Stimulated activated naive CD8-positive, alpha-beta T cell treated with anti-CD3 and anti-CD28 coated beads, Interleukin-15, Interleukin-2, amounts not matched to agents 100 ng/mL and 50 ng/mL, for 24 hours (primary cell): ENCODE measurements at regions not wholly inside any gene's neighbourhood (a gene's known extent, or its start where the extent isn't known, plus 50 kb on each side); places are given as distances from the start of the nearest gene placed in this dataset.

Experiments
- H3K27ac Mint-ChIP-seq: one replicate; pipeline ENCODE4 v1.8.0; 2021; ENCODE audit warnings: mild to moderate bottlenecking, mixed read lengths
- H3K27me3 Mint-ChIP-seq: one replicate; pipeline ENCODE4 v1.8.0; 2021; ENCODE audit warnings: mixed read lengths
- H3K36me3 Mint-ChIP-seq: one replicate; pipeline ENCODE4 v1.8.0; 2021; ENCODE audit warnings: low read depth, mixed read lengths
- H3K4me1 Mint-ChIP-seq: one replicate; pipeline ENCODE4 v1.8.0; 2021; ENCODE audit warnings: low read depth, mixed read lengths
- H3K4me3 Mint-ChIP-seq: one replicate; pipeline ENCODE4 v1.8.0; 2021; ENCODE audit warnings: mild to moderate bottlenecking, mixed read lengths
- H3K9me3 Mint-ChIP-seq: one replicate; pipeline ENCODE4 v1.8.0; 2021; ENCODE audit warnings: mixed read lengths

- Mint-ChIP-seq H3K36me3 (no peaks in the 10 kb centered on the region), H3K9me3 (peaks cover 3% of the 10 kb centered on the region), H3K4me1 (no peaks in the 10 kb centered on the region), H3K27me3 (no peaks in the 10 kb centered on the region), H3K27ac (no peak overlapping the region), H3K4me3 (no peak overlapping the region)
Measured at GRCh38 chr18:65021021-65021420, 729.8 kb upstream of the CDH7 start.

- Mint-ChIP-seq H3K4me3 (no peak overlapping the region), H3K4me1 (no peaks in the 10 kb centered on the region), H3K36me3 (no peaks in the 10 kb centered on the region), H3K27me3 (no peaks in the 10 kb centered on the region), H3K9me3 (peaks cover 12% of the 10 kb centered on the region), H3K27ac (no peak overlapping the region)
Measured at GRCh38 chr18:65018184-65018583, 732.6 kb upstream of the CDH7 start.

GRCh38 chr18:65017372-65017760 lies 733.4 kb upstream of the CDH7 start:
- no peaks in the 10 kb centered on the region for H3K4me1 Mint-ChIP-seq
- H3K4me3 Mint-ChIP-seq, result no peak overlapping the region
- no peak overlapping the region for H3K27ac Mint-ChIP-seq
- H3K27me3 Mint-ChIP-seq, result no peaks in the 10 kb centered on the region
- H3K36me3 Mint-ChIP-seq, result no peaks in the 10 kb centered on the region
- peaks cover 12% of the 10 kb centered on the region for H3K9me3 Mint-ChIP-seq

- Mint-ChIP-seq H3K27me3 (no peaks in the 10 kb centered on the region), H3K4me3 (no peak overlapping the region), H3K27ac (no peak overlapping the region), H3K9me3 (peaks cover 12% of the 10 kb centered on the region), H3K36me3 (no peaks in the 10 kb centered on the region), H3K4me1 (no peaks in the 10 kb centered on the region)
Measured at GRCh38 chr18:65016631-65017371, 734.0 kb upstream of the CDH7 start.

DNA sequence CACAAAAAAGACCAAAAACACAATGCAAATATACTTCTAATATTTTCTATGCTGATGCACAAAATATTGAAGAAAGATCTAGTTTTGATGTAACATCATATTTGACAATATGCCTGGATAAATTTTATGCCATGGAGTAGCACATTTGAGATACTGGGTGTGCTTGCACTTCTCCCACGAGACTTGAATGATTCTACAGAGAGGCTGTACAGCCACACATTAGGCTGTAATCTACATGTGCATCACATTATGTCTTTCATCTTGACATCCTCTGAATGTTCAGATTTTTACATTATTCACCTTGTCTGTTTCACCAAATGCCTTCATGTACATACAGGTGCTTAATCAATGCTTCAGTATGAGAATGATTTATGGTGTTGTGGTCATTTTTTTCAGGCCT lies 756.4 kb upstream of the CDH7 start:
- no peak overlapping the region for H3K27ac Mint-ChIP-seq
- no peaks in the 10 kb centered on the region for H3K4me1 Mint-ChIP-seq
- peaks cover 7% of the 10 kb centered on the region for H3K9me3 Mint-ChIP-seq
- H3K27me3 Mint-ChIP-seq, result no peaks in the 10 kb centered on the region
- H3K4me3 Mint-ChIP-seq, result no peak overlapping the region
- no peaks in the 10 kb centered on the region for H3K36me3 Mint-ChIP-seq

GRCh38 chr18:64993695-64994094 lies 757.1 kb upstream of the CDH7 start:
- peaks cover 11% of the 10 kb centered on the region for H3K9me3 Mint-ChIP-seq
- no peak overlapping the region for H3K27ac Mint-ChIP-seq
- H3K4me1 Mint-ChIP-seq, result no peaks in the 10 kb centered on the region
- H3K36me3 Mint-ChIP-seq, result no peaks in the 10 kb centered on the region
- H3K27me3 Mint-ChIP-seq, result no peaks in the 10 kb centered on the region
- no peak overlapping the region for H3K4me3 Mint-ChIP-seq

DNA sequence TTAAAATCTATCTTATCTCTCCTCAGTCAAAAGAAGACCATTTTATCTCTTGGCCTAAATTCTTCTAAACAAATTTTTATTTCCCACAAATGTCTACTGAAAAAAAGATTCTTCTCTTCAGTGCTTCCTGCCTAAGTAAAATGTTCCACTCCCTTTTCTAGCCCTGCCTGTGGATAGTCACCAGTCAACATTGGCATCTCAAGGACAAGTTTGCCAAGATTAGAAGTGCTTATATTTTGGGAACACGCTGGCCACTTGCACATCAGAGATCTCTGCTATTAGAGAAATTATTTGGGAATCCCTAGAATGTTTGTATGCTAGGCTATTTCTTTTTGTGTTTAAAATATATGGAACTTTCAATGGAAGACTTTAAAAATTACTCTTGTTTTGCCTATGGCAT lies 758.2 kb upstream of the CDH7 start:
- H3K9me3 Mint-ChIP-seq, result peaks cover 11% of the 10 kb centered on the region
- no peak overlapping the region for H3K27ac Mint-ChIP-seq
- H3K27me3 Mint-ChIP-seq, result no peaks in the 10 kb centered on the region
- no peaks in the 10 kb centered on the region for H3K36me3 Mint-ChIP-seq
- H3K4me1 Mint-ChIP-seq, result no peaks in the 10 kb centered on the region
- H3K4me3 Mint-ChIP-seq, result no peak overlapping the region

DNA sequence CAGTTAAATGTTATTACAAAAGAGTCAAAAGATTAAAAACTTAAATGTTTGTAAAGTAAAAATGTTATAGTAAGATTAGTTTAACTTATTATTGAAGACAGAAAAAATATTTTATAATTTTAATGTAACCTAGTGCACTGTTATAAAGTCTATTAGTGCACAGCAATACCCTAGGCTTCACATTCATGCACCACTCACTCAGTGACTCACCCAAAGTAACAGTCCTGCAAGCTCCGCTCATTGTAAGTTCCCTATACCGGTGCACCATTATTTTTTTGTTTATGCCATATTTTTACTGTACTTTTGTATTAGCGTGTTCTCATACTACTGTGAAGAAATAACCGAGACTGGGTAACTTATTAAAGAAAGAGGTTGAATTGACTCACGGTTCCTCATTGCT lies 759.7 kb upstream of the CDH7 start:
- Mint-ChIP-seq H3K27ac (no peak overlapping the region), H3K4me3 (no peak overlapping the region), H3K4me1 (no peaks in the 10 kb centered on the region), H3K36me3 (no peaks in the 10 kb centered on the region), H3K9me3 (peaks cover 11% of the 10 kb centered on the region), H3K27me3 (no peaks in the 10 kb centered on the region)

DNA sequence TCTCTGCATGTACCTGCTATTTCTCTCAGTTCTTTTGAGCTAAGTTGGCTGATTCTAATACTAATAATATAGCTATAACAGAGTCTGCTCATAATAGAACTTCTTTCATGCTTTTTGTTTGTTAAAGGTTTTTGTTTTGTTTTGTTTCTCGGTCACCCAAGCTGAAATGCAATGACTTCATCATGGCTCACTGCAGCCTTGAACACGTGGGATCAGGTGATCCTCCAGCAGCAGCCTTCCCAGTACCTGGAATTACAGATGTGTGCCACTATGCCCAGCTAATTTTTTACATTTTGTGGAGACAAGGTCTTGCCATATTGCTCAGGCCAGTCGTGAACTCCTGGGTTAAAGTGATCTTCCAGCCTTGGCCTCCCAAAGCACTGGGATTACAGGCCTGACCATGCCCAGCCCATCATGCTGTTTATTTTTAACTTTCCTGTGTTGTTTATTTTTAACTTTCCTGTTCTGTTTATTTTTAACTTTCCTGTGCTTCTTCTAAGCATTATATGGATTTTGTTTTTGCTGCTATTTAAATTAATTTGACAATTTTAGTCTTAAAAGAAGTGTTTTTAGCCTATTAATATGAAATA lies 763.8 kb upstream of the CDH7 start:
- Mint-ChIP-seq H3K36me3 (no peaks in the 10 kb centered on the region), H3K4me1 (no peaks in the 10 kb centered on the region), H3K27me3 (no peaks in the 10 kb centered on the region), H3K4me3 (no peak overlapping the region), H3K9me3 (peaks cover 7% of the 10 kb centered on the region), H3K27ac (no peak overlapping the region)

GRCh38 chr18:64983497-64984238 lies 767.1 kb upstream of the CDH7 start:
- H3K4me1 Mint-ChIP-seq, result no peaks in the 10 kb centered on the region
- H3K27ac Mint-ChIP-seq, result no peak overlapping the region
- peaks cover 2% of the 10 kb centered on the region for H3K9me3 Mint-ChIP-seq
- no peak overlapping the region for H3K4me3 Mint-ChIP-seq
- H3K36me3 Mint-ChIP-seq, result no peaks in the 10 kb centered on the region
- no peaks in the 10 kb centered on the region for H3K27me3 Mint-ChIP-seq

DNA sequence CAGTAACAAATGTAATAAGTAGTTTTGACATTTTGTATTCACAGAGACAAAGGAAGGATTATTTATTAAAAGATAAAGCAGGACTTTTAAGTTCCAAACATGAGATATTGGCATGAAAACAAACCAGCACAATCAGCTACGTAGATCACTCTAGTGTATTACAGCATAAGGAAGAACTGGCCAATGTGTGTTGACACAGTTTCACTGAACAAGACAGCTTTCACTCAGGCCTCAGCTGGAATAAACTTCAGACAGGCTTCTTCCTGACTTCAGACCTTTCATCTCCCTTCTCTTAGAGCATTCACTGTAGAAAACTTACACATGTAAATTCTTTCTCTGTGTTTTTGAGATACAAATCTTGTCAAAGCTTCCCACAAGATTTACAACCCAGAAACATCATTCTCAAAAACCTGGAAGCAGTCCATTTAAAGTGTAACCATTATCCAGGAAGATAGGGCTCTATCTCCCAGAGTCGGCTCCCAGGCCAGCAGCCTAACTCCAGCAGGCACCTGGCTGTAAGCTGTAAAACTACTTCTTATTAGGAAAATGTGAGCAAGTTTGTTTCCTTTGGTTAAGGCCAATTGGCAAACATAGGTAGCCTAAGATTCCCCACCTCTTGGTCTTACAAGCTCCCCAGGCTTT lies 768.3 kb upstream of the CDH7 start:
- Mint-ChIP-seq H3K9me3 (peaks cover 4% of the 10 kb centered on the region), H3K36me3 (no peaks in the 10 kb centered on the region), H3K27me3 (no peaks in the 10 kb centered on the region), H3K4me1 (no peaks in the 10 kb centered on the region), H3K27ac (no peak overlapping the region), H3K4me3 (no peak overlapping the region)

DNA sequence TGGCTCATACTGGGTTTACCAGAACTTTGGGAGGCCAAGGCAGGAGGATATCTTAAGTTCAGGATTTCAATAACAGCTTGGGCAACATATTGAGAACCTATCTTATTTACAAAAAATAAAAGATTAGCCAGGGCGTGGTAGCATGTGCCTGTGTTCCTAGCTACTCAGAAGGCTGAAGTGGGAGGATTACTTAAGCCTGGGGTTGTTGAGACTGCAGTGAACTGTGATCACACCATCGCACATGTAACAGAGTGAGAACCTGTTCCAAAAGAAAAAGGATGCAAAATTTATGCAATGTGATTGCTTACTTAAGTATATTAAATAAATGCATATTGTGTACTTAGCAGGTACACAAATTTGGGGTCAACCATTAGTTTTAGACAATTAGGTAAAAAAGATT lies 768.9 kb upstream of the CDH7 start:
- H3K36me3 Mint-ChIP-seq, result no peaks in the 10 kb centered on the region
- peaks cover 6% of the 10 kb centered on the region for H3K9me3 Mint-ChIP-seq
- H3K27ac Mint-ChIP-seq, result no peak overlapping the region
- H3K4me3 Mint-ChIP-seq, result no peak overlapping the region
- H3K4me1 Mint-ChIP-seq, result no peaks in the 10 kb centered on the region
- no peaks in the 10 kb centered on the region for H3K27me3 Mint-ChIP-seq

- Mint-ChIP-seq H3K9me3 (peaks cover 8% of the 10 kb centered on the region), H3K4me3 (no peak overlapping the region), H3K4me1 (no peaks in the 10 kb centered on the region), H3K27me3 (no peaks in the 10 kb centered on the region), H3K36me3 (no peaks in the 10 kb centered on the region), H3K27ac (no peak overlapping the region)
Measured at GRCh38 chr18:64979791-64980190, 771.0 kb upstream of the CDH7 start.

DNA sequence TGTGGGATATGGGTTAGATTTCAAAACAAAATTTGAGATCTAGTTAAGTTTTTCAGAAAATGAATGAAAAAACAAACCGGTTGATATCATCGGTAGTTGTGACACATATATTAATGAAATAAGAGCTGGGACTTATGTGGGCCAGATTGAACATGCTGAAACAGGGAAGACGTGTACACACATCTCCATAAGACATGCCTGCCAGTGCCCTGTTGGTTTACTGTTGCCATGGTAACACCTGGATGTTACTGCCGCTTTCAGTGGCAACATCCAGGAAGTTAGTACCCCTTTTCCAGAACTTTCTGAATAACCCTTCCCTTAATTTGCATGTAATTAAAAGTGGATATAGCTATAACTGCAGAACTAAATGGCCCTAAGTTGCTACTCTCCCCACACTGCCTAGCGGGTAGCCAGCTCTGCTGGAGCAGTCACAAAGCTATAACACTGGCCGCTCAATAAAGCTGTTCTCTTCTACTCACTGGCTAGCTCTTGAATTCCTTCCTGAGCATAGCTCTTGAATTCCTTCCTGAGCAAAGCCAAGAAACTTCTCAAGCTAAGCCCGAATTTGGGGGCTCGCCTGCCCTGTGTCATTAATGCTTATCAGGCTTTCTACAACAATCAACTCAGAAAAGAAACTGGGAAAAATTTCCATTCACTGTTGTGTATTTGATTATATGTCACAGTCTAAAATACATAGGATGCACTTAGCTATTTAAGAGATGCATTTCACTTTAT lies 776.3 kb upstream of the CDH7 start:
- H3K4me1 Mint-ChIP-seq, result no peaks in the 10 kb centered on the region
- peaks cover 8% of the 10 kb centered on the region for H3K9me3 Mint-ChIP-seq
- no peaks in the 10 kb centered on the region for H3K36me3 Mint-ChIP-seq
- H3K27me3 Mint-ChIP-seq, result no peaks in the 10 kb centered on the region
- H3K27ac Mint-ChIP-seq, result no peak overlapping the region
- H3K4me3 Mint-ChIP-seq, result no peak overlapping the region

- Mint-ChIP-seq H3K4me3 (no peak overlapping the region), H3K27me3 (no peaks in the 10 kb centered on the region), H3K4me1 (no peaks in the 10 kb centered on the region), H3K9me3 (peaks cover 4% of the 10 kb centered on the region), H3K36me3 (no peaks in the 10 kb centered on the region), H3K27ac (no peak overlapping the region)
Measured at GRCh38 chr18:64972545-64972944, 778.3 kb upstream of the CDH7 start.
